ENCODE measurements at regions not wholly inside any gene's neighbourhood (a gene's known extent, or its start where the extent isn't known, plus 50 kb on each side); places are given as distances from the start of the nearest gene placed in this dataset.

DNA sequence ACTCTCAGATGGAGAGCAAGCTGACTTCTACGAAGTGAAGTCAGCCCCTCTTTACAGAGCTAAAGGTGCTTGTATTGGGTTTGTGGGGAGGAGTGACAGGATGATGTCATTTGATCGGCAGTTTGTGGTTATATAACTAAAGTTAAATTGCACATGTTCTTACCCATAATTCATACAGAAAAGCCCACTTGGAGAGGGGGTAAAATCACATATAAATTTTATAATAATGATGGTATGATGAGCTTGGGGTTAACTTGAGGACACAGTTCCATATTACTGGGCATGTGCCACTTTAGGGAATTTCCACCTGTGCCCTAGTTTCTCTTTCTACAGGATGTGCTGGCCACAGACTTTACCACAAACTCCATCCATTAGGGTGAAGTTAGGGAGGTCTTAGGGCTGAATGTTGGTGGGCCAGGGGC lies 1178.6 kb upstream of the CDH9 start:
- TF ChIP-seq GATA2 (IDR thresholded peaks at IDR 0.05; ENCODE audit: low read depth, low read length), result no peak
- TF ChIP-seq GATA3 (IDR thresholded peaks at IDR 0.05; ENCODE audit: low read depth, low read length), result no peak

DNA sequence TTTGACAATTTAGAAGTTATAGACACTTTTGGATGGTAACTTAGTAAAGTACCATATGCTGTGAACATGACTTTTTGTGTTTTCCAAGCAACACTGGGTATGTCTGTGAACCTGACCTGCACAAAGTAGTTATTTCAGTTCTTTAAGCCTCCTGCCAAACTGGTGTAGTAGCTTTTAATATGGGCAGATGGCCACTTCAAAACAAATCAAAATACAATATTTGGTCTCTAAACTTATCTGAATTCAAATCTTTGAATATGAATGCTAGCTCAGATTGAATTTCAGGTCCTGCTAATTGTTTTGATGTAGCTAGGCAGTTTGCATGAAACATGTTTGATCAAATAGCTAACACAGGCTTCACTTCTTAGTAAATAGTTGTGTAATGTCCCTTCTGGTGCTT lies 1176.7 kb upstream of the CDH9 start:
- no peak for TF ChIP-seq GATA2 (IDR thresholded peaks at IDR 0.05; ENCODE audit: low read depth, low read length)
- TF ChIP-seq GATA3 (IDR thresholded peaks at IDR 0.05; ENCODE audit: low read depth, low read length), result no peak

DNA sequence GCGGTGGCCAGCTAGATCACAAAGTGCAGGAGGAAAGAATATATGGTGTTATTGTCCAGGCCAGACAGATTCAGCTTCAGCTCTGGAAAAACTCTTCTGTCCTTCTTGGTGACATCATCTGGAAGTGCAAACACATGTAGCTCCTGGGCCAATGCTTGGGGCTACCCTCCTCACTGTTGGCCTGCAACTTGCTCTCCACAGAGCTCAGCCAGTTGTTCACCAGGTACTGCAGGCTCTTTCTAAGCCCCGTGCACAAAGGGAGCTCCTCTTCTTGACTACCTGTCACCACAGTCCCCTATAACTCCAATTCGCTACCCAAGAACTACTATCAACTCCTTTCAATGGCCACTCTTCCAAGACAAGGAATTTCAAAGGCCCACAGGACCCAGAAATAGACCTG lies 1175.9 kb upstream of the CDH9 start:
- no peak for TF ChIP-seq GATA2 (IDR thresholded peaks at IDR 0.05; ENCODE audit: low read depth, low read length)
- no peak for TF ChIP-seq GATA3 (IDR thresholded peaks at IDR 0.05; ENCODE audit: low read depth, low read length)

DNA sequence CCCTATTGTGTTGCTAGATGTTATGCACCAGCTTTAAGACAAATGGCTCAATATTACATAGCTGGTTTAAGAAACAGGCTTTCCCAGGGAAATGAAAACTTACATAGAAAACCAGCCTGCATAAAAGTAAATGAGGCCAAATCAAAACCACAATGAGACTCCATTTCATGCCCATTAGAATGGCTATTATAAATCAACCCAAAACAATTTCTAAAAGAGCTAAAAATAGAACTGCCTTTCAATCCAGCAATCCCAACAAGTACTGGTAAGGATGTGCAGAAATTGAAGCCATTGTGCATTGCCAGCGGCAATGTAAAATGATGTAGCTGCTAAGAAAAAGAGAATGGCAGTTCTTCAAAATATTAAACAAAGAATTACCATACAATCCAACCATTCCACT lies 1170.0 kb upstream of the CDH9 start:
- no peak for TF ChIP-seq GATA3 (IDR thresholded peaks at IDR 0.05; ENCODE audit: low read depth, low read length)
- no peak for TF ChIP-seq GATA2 (IDR thresholded peaks at IDR 0.05; ENCODE audit: low read depth, low read length)

DNA sequence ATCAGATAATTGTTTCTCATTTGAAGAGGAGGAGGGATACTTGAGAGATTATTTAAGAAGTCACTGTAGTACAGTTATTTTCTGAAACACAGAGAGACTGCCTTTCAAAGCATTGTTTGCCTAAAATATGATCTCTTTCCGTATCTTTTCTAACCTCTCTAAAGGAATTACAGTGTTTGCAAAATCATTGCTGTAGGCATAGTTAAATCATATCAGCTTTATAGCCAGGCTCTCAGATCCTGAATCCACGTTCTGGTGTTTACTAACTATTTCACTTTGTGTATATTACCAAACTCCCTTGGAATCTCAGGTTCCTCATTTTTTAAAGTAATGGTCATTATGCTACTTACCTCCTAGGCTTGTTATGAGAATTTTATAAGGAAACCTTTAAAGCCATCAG lies 1151.6 kb upstream of the CDH9 start:
- no peak for TF ChIP-seq GATA2 (IDR thresholded peaks at IDR 0.05; ENCODE audit: low read depth, low read length)

DNA sequence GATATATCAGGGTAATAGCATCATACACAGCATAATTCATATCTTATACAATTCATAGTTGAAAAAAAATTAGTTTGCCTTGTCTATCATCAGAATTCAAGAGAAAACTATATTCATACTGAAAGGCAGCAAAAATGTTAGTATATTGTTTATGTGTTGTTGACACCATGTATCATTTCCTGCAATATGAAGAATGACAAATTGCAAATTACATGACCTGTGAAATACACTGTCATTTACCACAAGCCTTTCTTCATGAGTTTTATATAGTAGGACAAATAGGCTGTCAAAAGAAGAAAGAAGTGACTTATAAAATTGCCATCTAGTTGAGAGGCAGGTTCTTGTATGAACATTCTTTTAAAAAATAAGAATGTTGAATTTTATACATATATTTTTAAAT lies 1136.3 kb upstream of the CDH9 start:
- no peak for TF ChIP-seq GATA3 (IDR thresholded peaks at IDR 0.05; ENCODE audit: low read depth, low read length)

DNA sequence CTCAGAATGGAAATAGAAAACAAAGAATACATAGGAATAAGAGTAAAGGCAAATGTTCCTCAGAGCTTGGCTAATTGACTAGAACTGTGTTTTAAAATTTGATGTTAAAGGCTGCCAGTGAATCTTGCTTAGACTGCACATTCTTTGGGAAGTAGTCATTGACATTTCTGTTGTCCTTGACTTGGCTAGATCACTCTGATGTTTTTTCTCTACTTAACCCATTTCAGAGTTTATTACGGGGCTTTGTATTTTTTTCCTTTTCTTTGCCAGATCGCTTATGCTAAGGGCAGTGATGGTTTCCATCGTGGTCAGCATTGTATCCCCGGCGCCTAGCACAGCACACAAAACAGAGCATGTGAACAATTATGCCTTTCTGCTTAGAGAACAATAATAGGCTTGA lies 1126.7 kb upstream of the CDH9 start:
- TF ChIP-seq GATA2 (IDR thresholded peaks at IDR 0.05; ENCODE audit: low read depth, low read length), result no peak
- TF ChIP-seq GATA3 (IDR thresholded peaks at IDR 0.05; ENCODE audit: low read depth, low read length), result no peak

DNA sequence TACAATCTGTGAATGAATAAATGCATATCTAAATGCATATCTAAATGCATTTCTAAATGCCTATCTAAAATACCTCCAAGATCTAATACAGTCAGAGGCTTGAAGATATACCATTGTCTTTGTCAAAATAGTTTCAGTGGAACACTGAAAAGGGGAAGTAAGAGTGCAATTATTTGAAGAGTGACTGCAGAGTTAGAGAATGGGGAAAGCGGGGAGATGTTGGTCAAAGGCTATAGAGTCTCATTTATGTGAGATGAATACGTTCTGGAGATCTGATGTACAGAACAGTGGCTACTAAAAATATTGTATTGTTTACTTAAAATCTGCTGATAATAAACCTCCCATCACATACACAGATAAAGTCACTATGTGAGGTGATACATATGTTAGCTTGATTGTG lies 1126.2 kb upstream of the CDH9 start:
- TF ChIP-seq GATA3 (IDR thresholded peaks at IDR 0.05; ENCODE audit: low read depth, low read length) (no peak), GATA2 (IDR thresholded peaks at IDR 0.05; ENCODE audit: low read depth, low read length) (no peak)

DNA sequence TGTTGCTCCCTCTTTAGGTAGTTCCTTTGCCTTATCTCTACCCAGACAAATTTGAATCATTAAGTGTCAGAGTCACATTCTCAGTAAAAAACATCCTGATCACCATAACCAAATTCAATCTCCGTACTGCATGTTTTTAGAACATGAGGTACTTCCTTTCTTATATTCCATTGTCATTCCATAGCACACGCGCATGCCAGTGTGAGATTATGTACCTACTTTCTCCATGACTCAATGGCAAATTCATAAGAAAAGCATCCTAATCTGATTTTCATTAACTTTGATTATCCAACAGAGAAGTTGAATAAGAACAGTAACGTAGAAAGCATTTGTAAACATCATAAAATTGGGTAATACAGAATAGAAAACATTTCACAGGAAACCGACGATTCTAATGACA lies 1118.6 kb upstream of the CDH9 start:
- TF ChIP-seq GATA2 (IDR thresholded peaks at IDR 0.05; ENCODE audit: low read depth, low read length) (no peak), GATA3 (IDR thresholded peaks at IDR 0.05; ENCODE audit: low read depth, low read length) (no peak)

DNA sequence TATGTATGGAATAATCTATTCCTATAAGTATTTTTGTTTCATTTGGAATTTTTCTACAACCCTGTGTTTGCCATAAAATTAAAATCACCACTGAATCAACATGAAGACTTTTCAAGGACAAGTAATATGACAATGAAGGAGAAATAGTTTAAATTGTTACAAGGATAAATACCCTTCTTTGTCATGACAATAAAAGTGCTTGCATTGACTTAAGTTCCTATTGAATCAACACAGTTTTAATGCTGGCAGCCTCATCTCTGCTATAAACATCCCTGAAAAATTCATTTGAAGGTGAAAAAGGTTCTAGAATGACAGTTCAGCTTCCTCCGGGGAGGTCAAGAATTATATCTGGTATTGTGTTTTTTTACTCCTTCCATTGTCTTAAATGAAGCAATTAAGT lies 1105.1 kb upstream of the CDH9 start:
- no peak for TF ChIP-seq GATA3 (IDR thresholded peaks at IDR 0.05; ENCODE audit: low read depth, low read length)
- no peak for TF ChIP-seq GATA2 (IDR thresholded peaks at IDR 0.05; ENCODE audit: low read depth, low read length)

DNA sequence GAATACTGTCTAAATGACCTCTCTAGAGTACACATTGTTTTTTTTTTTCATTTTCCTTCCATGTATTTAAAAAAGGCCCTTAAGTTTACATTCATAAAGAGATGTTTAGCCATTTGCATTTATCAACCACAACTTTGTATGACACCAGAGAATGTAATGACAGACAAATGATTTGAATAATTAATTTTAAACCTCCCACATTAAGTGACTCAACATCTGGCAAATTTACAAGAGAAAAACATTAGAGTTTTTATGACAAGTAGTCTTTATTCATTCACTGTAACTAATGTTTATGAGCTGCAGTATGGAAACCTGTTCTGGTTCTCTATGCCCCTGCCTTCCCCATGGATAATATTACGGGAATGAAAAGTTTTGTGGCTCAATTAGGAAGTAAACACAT lies 1093.8 kb upstream of the CDH9 start:
- no peak for TF ChIP-seq GATA3 (IDR thresholded peaks at IDR 0.05; ENCODE audit: low read depth, low read length)
- TF ChIP-seq GATA2 (IDR thresholded peaks at IDR 0.05; ENCODE audit: low read depth, low read length), result no peak

DNA sequence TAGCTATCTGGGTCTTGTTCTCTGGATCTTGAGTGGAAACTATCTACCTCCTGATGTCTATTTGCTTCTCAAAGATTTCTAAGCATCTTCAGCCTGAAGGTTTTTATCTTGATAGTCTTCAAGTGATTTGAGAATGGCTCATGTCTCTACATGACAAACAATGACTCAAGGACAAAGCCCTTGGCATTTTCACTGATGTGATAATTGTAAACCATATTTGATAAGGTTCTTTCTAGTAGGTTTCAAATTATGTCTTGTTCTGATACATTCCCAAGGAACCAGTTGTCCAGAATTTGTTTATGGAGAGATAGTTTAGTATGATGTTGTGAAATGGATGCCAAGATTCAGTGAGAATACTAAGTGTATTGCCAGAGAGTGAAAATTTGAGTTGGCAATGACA lies 1079.3 kb upstream of the CDH9 start:
- no peak for TF ChIP-seq GATA2 (IDR thresholded peaks at IDR 0.05; ENCODE audit: low read depth, low read length)

DNA sequence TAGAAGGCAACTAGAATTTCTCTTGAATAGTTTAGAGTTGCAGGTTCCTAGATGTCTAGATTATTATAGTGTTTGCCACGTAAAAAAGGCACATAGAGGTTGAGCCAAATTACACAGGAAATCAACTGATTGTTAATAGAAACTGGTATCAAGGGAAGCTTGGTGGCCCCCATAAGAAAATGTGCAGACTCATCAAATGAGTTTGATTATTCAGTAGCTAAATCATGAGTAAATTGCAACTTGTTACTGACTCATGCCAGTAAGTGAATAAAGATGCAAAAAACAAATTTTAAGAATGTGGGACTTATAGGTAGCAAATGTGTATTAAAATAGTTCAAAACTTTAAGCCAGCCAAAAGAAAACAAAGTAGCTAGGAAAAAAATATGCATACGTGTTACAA lies 1078.9 kb upstream of the CDH9 start:
- TF ChIP-seq GATA2 (IDR thresholded peaks at IDR 0.05; ENCODE audit: low read depth, low read length) (no peak), GATA3 (IDR thresholded peaks at IDR 0.05; ENCODE audit: low read depth, low read length) (no peak)

DNA sequence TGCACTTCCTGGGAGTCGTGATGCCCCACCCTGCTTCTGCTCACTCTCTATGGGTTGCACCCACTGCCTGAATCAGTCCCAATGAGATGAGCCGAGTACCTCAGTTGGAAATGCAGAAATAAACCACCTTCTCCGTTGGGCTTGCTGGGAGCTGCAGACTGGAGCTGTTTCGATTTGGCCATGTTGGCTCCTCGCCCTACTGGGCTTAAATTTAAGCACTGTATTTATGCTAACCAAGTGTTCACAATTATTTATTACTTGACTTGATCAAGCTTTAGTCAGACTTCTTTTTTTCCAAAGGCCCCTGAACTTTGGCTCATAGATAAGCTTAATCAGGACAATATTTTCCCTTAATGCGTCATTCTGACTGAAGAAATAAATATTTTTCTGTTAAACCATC lies 1072.4 kb upstream of the CDH9 start:
- TF ChIP-seq GATA2 (IDR thresholded peaks at IDR 0.05; ENCODE audit: low read depth, low read length) (no peak), GATA3 (IDR thresholded peaks at IDR 0.05; ENCODE audit: low read depth, low read length) (no peak)

DNA sequence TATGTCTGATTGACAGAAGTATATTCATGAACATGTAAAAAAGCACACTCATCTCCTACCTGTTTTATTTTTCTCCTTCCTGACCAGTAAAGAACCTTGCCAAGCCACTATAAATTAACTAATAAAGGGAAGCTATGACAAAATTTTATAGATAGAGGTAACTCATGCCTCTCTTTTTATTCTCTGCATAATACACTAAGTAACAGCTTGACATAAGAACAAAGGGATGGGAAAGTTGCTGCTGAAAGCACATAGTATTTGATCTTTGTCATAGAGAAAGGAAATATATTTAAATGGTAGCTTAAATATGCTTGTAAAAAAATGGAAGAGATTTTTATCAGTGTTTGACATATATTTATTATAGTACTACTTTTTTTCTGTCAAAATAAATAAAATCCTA lies 1065.7 kb upstream of the CDH9 start:
- no peak for TF ChIP-seq GATA2 (IDR thresholded peaks at IDR 0.05; ENCODE audit: low read depth, low read length)
- no peak for TF ChIP-seq GATA3 (IDR thresholded peaks at IDR 0.05; ENCODE audit: low read depth, low read length)

DNA sequence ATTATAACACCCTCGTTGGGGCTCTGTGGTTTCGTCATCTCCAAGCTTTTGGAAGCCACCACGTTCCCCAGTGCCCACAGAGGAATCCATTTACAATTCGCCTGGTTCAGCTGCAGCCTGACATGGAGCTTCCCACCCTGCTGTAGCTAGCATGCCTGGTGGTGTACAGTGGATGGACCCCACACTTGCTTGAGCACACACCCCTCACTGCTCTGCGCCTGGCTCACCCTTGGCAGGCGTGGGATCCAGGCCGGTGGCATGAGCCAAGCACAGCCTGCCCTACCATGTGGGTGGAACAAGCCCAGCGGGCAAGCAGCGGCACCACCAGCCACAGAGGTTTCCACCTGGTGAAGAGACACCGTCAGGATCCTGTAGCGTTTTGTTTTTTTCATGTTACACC lies 1045.7 kb upstream of the CDH9 start:
- TF ChIP-seq GATA3 (IDR thresholded peaks at IDR 0.05; ENCODE audit: low read depth, low read length) (no peak), GATA2 (IDR thresholded peaks at IDR 0.05; ENCODE audit: low read depth, low read length) (no peak)

DNA sequence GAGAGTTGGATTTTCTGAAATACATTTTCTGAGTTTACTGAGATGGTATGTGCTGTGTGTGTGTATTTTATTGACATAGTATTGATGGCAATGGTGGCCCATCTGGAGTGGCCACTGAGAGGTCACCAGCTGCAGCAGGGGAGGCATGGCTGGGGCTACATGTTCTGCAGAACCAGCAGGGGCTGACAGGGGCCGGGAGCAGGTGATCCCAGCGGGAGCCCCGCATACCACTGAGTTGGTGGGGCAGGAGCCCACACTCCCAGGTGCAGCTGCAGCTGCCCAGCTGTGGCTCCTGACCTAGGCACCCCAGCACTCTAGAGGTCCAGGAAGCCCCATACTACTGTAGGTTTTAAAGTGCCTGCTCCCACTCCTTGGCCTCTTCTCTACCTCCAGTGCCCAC lies 1044.2 kb upstream of the CDH9 start:
- TF ChIP-seq GATA2 (IDR thresholded peaks at IDR 0.05; ENCODE audit: low read depth, low read length) (no peak), GATA3 (IDR thresholded peaks at IDR 0.05; ENCODE audit: low read depth, low read length) (no peak)
